Neural progenitor cell (in vitro differentiated cells): ENCODE measurements at regions not wholly inside any gene's neighbourhood (a gene's known extent, or its start where the extent isn't known, plus 50 kb on each side); places are given as distances from the start of the nearest gene placed in this dataset.
"Not testable (repeated sequence)": the region's sequence is repeated elsewhere in the genome, so short reads cannot be mapped to it uniquely, and the experiment has no call there.

Source experiments
- DNase-seq: peaks from one replicate; pipeline ENCODE4 v3.0.0-alpha.2; 2016; ENCODE audit warnings: low spot score
- H2AFZ ChIP-seq: fragments of 200-600 bp; sonication (generic); replicated peaks from 2 replicates; pipeline ENCODE4 v1.6.1; 2016; ENCODE audit warnings: antibody characterized with exemption
- H3F3A ChIP-seq: fragments of 200-600 bp; sonication (generic); 2 replicates; pipeline ENCODE4 v1.6.1; 2016; ENCODE audit warnings: antibody characterized with exemption, low read depth
- H3K27ac ChIP-seq: fragments of 200-600 bp; sonication (generic); 2 replicates; pipeline ENCODE4 v1.5.1; 2016; ENCODE audit warnings: mild to moderate bottlenecking
- H3K27me3 ChIP-seq: fragments of 200-600 bp; sonication (generic); 2 replicates; pipeline ENCODE4 v1.6.1; 2016; ENCODE audit warnings: mild to moderate bottlenecking, moderate library complexity
- H3K36me3 ChIP-seq: fragments of 200-600 bp; sonication (generic); 2 replicates; pipeline ENCODE4 v1.5.1; 2016
- H3K4me1 ChIP-seq: fragments of 200-600 bp; sonication (generic); 2 replicates; pipeline ENCODE4 v1.6.1; 2016; ENCODE audit warnings: mixed run types
- H3K4me2 ChIP-seq: fragments of 200-600 bp; sonication (generic); 2 replicates; pipeline ENCODE4 v1.6.1; 2016
- H3K4me3 ChIP-seq: fragments of 200-600 bp; sonication (generic); 2 replicates; pipeline ENCODE4 v1.5.1; 2016
- H3K79me2 ChIP-seq: fragments of 200-600 bp; sonication (generic); 2 replicates; pipeline ENCODE4 v1.6.1; 2016; ENCODE audit warnings: low read depth
- H3K9ac ChIP-seq: fragments of 200-600 bp; sonication (generic); 2 replicates; pipeline ENCODE4 v1.6.1; 2016
- H3K9me3 ChIP-seq: fragments of 200-600 bp; sonication (generic); 2 replicates; pipeline ENCODE4 v1.5.1; 2016; ENCODE audit warnings: low read depth
- H4K20me1 ChIP-seq: fragments of 200-600 bp; sonication (generic); 2 replicates; pipeline ENCODE4 v1.6.1; 2016; ENCODE audit warnings: low read depth
- H3K27ac Mint-ChIP-seq: 3 replicates; pipeline ENCODE4 v1.8.0; 2021; ENCODE audit warnings: mixed read lengths
- H3K27me3 Mint-ChIP-seq: 2 replicates; pipeline ENCODE4 v1.8.0; 2022; ENCODE audit warnings: low read depth, mild to moderate bottlenecking, inconsistent platforms, moderate library complexity, mixed read lengths; ENCODE audit not compliant: insufficient read depth
- H3K36me3 Mint-ChIP-seq: 3 replicates; pipeline ENCODE4 v1.8.0; 2021; ENCODE audit warnings: mixed read lengths
- H3K4me1 Mint-ChIP-seq: 3 replicates; pipeline ENCODE4 v1.8.0; 2021; ENCODE audit warnings: mixed read lengths
- H3K4me3 Mint-ChIP-seq: 3 replicates; pipeline ENCODE4 v1.8.0; 2021; ENCODE audit warnings: mild to moderate bottlenecking, moderate library complexity, mixed read lengths
- H3K9me3 Mint-ChIP-seq: 3 replicates; pipeline ENCODE4 v1.8.0; 2020; ENCODE audit warnings: mixed read lengths
- EZH2 ChIP-seq: fragments of 200-600 bp; sonication (generic); IDR thresholded peaks from 2 replicates; pipeline ENCODE4 v1.6.1; 2017; ENCODE audit warnings: antibody characterized with exemption, mild to moderate bottlenecking, moderate library complexity
- EZH2phosphoT487 ChIP-seq: fragments of 200-600 bp; sonication (generic); IDR thresholded peaks from 2 replicates; pipeline ENCODE4 v1.6.1; 2017; ENCODE audit warnings: antibody characterized with exemption
- TF ChIP-seq, protein P1 (sequence below): fragments of 200-600 bp; sonication (generic); IDR thresholded peaks from 2 replicates; pipeline ENCODE4 v1.5.1; 2017; ENCODE audit warnings: antibody characterized with exemption, mild to moderate bottlenecking

DNA sequence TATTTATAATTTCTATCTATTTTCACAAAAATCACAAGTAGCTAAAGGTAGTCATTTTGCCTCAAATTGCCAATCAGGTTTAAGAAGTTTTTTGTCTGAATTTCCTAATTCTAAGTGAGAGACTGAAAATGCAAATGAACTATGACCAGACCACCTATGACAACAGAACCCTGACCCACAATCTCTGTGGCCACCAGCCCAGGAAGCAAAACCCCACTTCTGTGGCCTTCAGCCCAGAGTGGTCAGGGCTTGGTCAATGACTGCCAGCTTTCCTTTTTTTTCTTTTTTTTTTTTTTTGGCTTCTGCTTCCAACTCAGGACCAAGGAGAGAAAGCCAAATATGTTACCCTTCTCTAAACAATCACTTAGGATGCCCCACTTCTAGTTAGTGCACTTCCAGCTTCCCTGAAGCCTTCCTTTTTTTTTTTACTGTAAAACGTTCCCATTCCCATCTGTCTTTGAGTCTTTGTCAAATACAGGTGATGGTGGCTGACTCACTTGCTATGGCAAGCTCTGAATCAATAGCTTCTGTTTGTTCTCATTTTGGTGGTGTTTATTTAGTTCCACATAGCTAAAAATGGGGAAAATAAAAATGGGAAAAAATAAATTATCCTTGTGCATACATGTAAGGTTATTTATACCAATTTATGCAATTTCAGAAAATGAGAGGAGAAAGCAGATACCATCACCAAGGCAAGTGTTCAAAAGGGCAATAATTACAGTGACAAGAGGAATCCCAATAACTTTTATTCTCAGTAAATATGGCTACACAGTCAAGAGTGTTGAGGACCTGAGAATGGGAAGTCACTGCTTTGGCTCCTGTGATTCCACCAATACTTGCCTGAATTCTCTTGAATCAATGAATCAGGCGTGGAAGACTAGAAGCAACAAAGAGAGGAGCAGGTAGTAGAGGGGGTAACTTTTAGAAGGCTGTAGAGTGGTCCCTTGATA lies 170.3 kb upstream of the PDE7B start:
- Histone ChIP-seq H3K9ac (no peak overlapping the region), H3K79me2 (no peaks in the 10 kb centered on the region), H3K36me3 (no peaks in the 10 kb centered on the region), H3K4me3 (no peak overlapping the region), H2AFZ (no peak overlapping the region), H3K27me3 (no peaks in the 10 kb centered on the region), H3K4me2 (no peak overlapping the region), H4K20me1 (no peaks in the 10 kb centered on the region), H3K4me1 (no peaks in the 10 kb centered on the region), H3F3A (no peaks in the 10 kb centered on the region), H3K9me3 (no peaks in the 10 kb centered on the region), H3K27ac (no peak overlapping the region)
- Mint-ChIP-seq H3K4me1 (no peaks in the 10 kb centered on the region), H3K4me3 (no peak overlapping the region), H3K27ac (no peak overlapping the region), H3K9me3 (no peaks in the 10 kb centered on the region), H3K36me3 (no peaks in the 10 kb centered on the region), H3K27me3 (no peaks in the 10 kb centered on the region)
- DNase-seq = no peak
- no peak for TF ChIP-seq EZH2
- TF ChIP-seq, protein P1, sequence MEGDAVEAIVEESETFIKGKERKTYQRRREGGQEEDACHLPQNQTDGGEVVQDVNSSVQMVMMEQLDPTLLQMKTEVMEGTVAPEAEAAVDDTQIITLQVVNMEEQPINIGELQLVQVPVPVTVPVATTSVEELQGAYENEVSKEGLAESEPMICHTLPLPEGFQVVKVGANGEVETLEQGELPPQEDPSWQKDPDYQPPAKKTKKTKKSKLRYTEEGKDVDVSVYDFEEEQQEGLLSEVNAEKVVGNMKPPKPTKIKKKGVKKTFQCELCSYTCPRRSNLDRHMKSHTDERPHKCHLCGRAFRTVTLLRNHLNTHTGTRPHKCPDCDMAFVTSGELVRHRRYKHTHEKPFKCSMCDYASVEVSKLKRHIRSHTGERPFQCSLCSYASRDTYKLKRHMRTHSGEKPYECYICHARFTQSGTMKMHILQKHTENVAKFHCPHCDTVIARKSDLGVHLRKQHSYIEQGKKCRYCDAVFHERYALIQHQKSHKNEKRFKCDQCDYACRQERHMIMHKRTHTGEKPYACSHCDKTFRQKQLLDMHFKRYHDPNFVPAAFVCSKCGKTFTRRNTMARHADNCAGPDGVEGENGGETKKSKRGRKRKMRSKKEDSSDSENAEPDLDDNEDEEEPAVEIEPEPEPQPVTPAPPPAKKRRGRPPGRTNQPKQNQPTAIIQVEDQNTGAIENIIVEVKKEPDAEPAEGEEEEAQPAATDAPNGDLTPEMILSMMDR = no peak
- no peak for TF ChIP-seq EZH2phosphoT487

DNA sequence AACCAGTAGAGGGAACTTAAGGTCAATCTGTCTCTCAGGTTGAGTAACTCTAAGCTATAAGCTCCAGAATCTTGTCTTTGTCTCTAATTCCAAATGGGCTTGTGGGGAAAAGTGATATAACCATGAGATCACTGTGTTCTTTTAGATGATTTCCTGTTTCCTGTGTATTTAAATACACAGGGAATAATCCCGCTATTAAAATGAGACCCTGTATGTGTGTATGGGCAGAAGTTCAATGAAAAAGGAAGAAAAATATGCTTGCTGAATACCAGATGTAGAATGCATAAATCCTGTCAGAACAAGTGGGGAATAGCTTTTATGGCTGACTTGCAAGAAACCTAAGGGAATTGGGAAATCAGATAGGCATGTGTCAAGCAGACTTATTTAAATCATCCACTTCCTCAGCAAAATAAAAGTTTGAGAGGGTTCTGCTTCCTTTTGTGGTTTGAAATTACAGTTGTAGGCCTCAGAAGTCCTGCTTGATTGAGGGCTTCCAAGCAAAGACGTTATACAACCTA lies 164.7 kb upstream of the PDE7B start:
- Histone ChIP-seq H3K27ac (no peak overlapping the region), H3F3A (no peaks in the 10 kb centered on the region), H3K4me3 (no peak overlapping the region), H4K20me1 (no peaks in the 10 kb centered on the region), H3K79me2 (no peaks in the 10 kb centered on the region), H3K36me3 (no peaks in the 10 kb centered on the region), H3K9ac (no peak overlapping the region), H3K9me3 (no peaks in the 10 kb centered on the region), H3K27me3 (no peaks in the 10 kb centered on the region), H2AFZ (no peak overlapping the region), H3K4me1 (no peaks in the 10 kb centered on the region), H3K4me2 (no peak overlapping the region)
- Mint-ChIP-seq H3K27ac (no peak overlapping the region), H3K9me3 (no peaks in the 10 kb centered on the region), H3K4me1 (no peaks in the 10 kb centered on the region), H3K27me3 (peaks cover 2% of the 10 kb centered on the region), H3K4me3 (no peak overlapping the region), H3K36me3 (no peaks in the 10 kb centered on the region)
- TF ChIP-seq, protein P1 = no peak
- no peak for TF ChIP-seq EZH2
- TF ChIP-seq EZH2phosphoT487 = no peak
- DNase-seq = no peak

DNA sequence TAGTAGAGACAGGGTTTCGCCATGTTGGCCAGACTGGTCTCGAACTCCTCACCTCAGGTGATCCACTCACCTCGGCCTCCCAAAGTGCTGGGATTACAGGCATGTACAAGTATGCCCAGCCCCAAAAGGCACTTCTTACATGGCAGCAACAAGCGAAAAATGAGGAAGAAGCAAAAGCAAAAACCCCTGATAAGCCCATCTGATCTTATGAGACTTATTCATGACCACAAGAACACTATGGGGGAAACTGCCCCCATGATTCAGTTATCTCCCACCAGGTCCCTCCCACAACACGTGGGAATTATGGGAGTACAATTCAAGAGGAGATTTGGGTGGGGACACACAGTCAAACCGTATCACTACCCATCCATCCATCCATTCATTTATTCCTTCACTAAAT lies 163.0 kb upstream of the PDE7B start:
- not testable (repeated sequence) for DNase-seq, H3K36me3 Mint-ChIP-seq, H3F3A ChIP-seq, H3K27ac Mint-ChIP-seq, H3K4me1 Mint-ChIP-seq, H3K4me1 ChIP-seq, H2AFZ ChIP-seq, H3K9ac ChIP-seq, H3K9me3 ChIP-seq, H3K4me3 Mint-ChIP-seq, H3K27me3 ChIP-seq, H4K20me1 ChIP-seq, H3K27ac ChIP-seq, H3K79me2 ChIP-seq, H3K4me3 ChIP-seq, H3K27me3 Mint-ChIP-seq, H3K4me2 ChIP-seq, H3K9me3 Mint-ChIP-seq, H3K36me3 ChIP-seq

DNA sequence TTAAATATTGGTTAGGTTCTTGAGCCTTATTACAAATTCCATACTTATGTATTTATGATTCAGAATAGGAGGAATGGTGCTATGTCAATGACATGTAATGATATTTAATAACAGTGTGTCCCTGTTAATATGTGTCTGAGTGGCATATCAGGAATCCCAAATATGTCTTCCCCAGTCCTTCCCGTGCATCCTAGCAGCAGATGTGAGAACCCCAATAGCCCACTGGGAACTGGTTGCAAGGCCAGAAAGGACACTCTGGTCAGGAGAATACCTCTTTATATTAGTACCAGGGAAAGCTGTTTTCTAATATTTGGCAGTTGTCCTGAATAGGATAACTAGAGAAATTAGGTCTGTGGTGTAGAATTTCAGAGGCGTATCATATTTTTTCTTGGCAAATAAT lies 159.1 kb upstream of the PDE7B start:
- Histone ChIP-seq H2AFZ (no peak overlapping the region), H3K79me2 (no peaks in the 10 kb centered on the region), H3K27me3 (no peaks in the 10 kb centered on the region), H3K27ac (no peak overlapping the region), H3K9me3 (no peaks in the 10 kb centered on the region), H3K4me2 (no peak overlapping the region), H3K4me1 (no peaks in the 10 kb centered on the region), H3F3A (no peaks in the 10 kb centered on the region), H3K9ac (no peak overlapping the region), H3K36me3 (no peaks in the 10 kb centered on the region), H4K20me1 (no peaks in the 10 kb centered on the region), H3K4me3 (no peak overlapping the region)
- no peaks in the 10 kb centered on the region for H3K9me3 Mint-ChIP-seq
- no peak for TF ChIP-seq EZH2phosphoT487
- TF ChIP-seq, protein P1 = no peak
- no peak for TF ChIP-seq EZH2
- H3K27me3 Mint-ChIP-seq = peaks cover 2% of the 10 kb centered on the region
- no peak overlapping the region for H3K27ac Mint-ChIP-seq
- H3K4me3 Mint-ChIP-seq = no peak overlapping the region
- no peak for DNase-seq
- H3K4me1 Mint-ChIP-seq = no peaks in the 10 kb centered on the region
- no peaks in the 10 kb centered on the region for H3K36me3 Mint-ChIP-seq
